ENCODE measurements at regions not wholly inside any gene's neighbourhood (a gene's known extent, or its start where the extent isn't known, plus 50 kb on each side); places are given as distances from the start of the nearest gene placed in this dataset.

DNA sequence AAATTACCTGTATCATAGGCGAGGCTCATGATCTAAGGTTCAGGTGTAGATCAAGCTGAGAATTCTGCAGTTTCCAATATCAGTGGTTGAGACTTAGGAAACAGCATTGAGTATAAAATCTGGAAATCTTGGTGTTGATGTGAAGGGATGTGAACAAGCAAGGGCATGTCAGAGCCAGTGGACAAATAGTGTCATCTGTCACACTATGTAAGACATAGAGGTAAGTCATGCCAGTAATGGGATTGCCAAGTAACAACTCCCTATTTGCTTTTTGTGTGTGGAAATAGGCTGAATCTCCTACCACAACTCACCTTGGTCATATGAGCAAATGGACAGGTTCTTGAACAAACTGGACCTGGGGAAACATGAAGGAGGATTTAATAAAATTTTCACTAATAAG, 334.5 kb upstream of the EMCN start (continued):
- no peak for TF ChIP-seq PRRX2 (CRISPR knock-in tag; IDR thresholded peaks at IDR 0.05)
- no peak for TF ChIP-seq ZNF396 (CRISPR knock-in tag; IDR thresholded peaks at IDR 0.05; ENCODE audit: borderline replicate concordance)
- TF ChIP-seq MYBL2 (CRISPR knock-in tag; IDR thresholded peaks at IDR 0.05) = no peak

DNA sequence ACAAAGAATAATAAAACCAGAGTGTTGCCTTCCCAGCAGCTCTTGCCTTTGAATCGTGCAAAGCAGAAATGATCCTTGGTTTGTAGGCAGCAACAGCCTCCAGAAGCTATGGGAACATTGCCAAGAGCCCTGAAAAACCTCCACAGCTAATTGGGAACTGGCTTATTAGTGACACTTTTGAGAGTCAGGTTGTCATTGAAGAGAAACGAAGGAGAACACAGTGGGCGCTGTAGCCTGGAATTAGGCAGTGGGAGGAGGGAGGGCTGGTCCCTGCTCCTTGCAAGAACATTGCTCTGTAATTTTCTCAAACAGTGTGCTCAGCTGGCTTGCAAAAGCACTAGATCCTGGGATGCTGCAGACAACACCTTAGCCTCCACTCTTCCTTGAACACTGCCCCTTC, 331.5 kb upstream of the EMCN start:
- CTCF ChIA-PET = interaction anchor here (1.0 to 1.6 kb wide), 3 partner anchors 12 to 270 kb away, joined by 4 to 8 read pairs (median 4); no protein-coding TSS in a partner anchor
- POLR2A ChIA-PET = no interaction called here
- no peak overlapping the region for H3K4me3 Mint-ChIP-seq

GRCh38 chr4:100848841-100849240, 331.0 kb upstream of the EMCN start:
- ChIA-PET CTCF (interaction anchor here (0.6 to 1.6 kb wide), 5 partner anchors 11 to 271 kb away, joined by 3 to 8 read pairs (median 4); no protein-coding TSS in a partner anchor), POLR2A (no interaction called here)
- H3K36me3 Mint-ChIP-seq = no peaks in the 10 kb centered on the region
- no peaks in the 10 kb centered on the region for H3K27me3 Mint-ChIP-seq (ENCODE audit: low read depth)
- H3K4me3 Mint-ChIP-seq = no peak overlapping the region
- DNase-seq (ENCODE audit: low spot score) = peak; percentile 21
- H3K9me3 Mint-ChIP-seq = peaks cover 5% of the 10 kb centered on the region
- H3K27ac Mint-ChIP-seq = no peak overlapping the region
- peaks cover 17% of the 10 kb centered on the region for H3K4me1 Mint-ChIP-seq
- peak; percentile 95 for ATAC-seq
- TF ChIP-seq ZBTB21 (CRISPR knock-in tag; IDR thresholded peaks at IDR 0.05; ENCODE audit: borderline replicate concordance) (no peak), HMGXB4 (CRISPR knock-in tag; IDR thresholded peaks at IDR 0.05) (no peak), JUN (CRISPR knock-in tag; IDR thresholded peaks at IDR 0.05) (no peak), ZNF317 (CRISPR knock-in tag; IDR thresholded peaks at IDR 0.05; ENCODE audit: borderline replicate concordance, low read depth) (no peak), ZNF512 (CRISPR knock-in tag; IDR thresholded peaks at IDR 0.05; ENCODE audit: borderline replicate concordance) (no peak), SMAD4 (CRISPR knock-in tag; IDR thresholded peaks at IDR 0.05) (no peak), TCF7 (CRISPR knock-in tag; IDR thresholded peaks at IDR 0.05; ENCODE audit: low read depth) (no peak)
- TF ChIP-seq, protein P1, sequence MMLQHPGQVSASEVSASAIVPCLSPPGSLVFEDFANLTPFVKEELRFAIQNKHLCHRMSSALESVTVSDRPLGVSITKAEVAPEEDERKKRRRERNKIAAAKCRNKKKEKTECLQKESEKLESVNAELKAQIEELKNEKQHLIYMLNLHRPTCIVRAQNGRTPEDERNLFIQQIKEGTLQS (CRISPR knock-in tag; conservative IDR thresholded peaks at IDR 0.05) = no peak
- TF ChIP-seq, protein P2, sequence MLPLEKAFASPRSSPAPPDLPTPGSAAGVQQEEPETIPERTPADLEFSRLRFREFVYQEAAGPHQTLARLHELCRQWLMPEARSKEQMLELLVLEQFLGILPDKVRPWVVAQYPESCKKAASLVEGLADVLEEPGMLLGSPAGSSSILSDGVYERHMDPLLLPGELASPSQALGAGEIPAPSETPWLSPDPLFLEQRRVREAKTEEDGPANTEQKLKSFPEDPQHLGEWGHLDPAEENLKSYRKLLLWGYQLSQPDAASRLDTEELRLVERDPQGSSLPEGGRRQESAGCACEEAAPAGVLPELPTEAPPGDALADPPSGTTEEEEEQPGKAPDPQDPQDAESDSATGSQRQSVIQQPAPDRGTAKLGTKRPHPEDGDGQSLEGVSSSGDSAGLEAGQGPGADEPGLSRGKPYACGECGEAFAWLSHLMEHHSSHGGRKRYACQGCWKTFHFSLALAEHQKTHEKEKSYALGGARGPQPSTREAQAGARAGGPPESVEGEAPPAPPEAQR (CRISPR knock-in tag; IDR thresholded peaks at IDR 0.05) = no peak
- TF ChIP-seq, protein P3, sequence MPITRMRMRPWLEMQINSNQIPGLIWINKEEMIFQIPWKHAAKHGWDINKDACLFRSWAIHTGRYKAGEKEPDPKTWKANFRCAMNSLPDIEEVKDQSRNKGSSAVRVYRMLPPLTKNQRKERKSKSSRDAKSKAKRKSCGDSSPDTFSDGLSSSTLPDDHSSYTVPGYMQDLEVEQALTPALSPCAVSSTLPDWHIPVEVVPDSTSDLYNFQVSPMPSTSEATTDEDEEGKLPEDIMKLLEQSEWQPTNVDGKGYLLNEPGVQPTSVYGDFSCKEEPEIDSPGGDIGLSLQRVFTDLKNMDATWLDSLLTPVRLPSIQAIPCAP (CRISPR knock-in tag; IDR thresholded peaks at IDR 0.05) = no peak

More for the DNA sequence above, 331.5 kb upstream of the EMCN start:
- no peak overlapping the region for H3K27ac Mint-ChIP-seq
- ATAC-seq (peak; percentile 28; the same call in 1 of the 2 replicates), DNase-seq (ENCODE audit: low spot score) (no peak)
- TF ChIP-seq RORB (CRISPR knock-in tag; IDR thresholded peaks at IDR 0.05) (no peak), PRDM15 (CRISPR knock-in tag; IDR thresholded peaks at IDR 0.05) (no peak), OVOL2 (CRISPR knock-in tag; IDR thresholded peaks at IDR 0.05; ENCODE audit: borderline replicate concordance) (no peak), CREM (CRISPR knock-in tag; IDR thresholded peaks at IDR 0.05) (no peak), FOXK1 (CRISPR knock-in tag; IDR thresholded peaks at IDR 0.05) (no peak), IRF2 (CRISPR knock-in tag; IDR thresholded peaks at IDR 0.05; ENCODE audit: borderline replicate concordance, low read depth) (no peak), SMAD3 (CRISPR knock-in tag; IDR thresholded peaks at IDR 0.05; ENCODE audit: borderline replicate concordance) (no peak), ZBTB21 (CRISPR knock-in tag; IDR thresholded peaks at IDR 0.05; ENCODE audit: borderline replicate concordance) (no peak), NR3C1 (CRISPR knock-in tag; conservative IDR thresholded peaks at IDR 0.05; ENCODE audit: low read depth) (no peak)
- TF ChIP-seq, protein P4, sequence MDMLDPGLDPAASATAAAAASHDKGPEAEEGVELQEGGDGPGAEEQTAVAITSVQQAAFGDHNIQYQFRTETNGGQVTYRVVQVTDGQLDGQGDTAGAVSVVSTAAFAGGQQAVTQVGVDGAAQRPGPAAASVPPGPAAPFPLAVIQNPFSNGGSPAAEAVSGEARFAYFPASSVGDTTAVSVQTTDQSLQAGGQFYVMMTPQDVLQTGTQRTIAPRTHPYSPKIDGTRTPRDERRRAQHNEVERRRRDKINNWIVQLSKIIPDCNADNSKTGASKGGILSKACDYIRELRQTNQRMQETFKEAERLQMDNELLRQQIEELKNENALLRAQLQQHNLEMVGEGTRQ (CRISPR knock-in tag; IDR thresholded peaks at IDR 0.05) = no peak
- H3K27me3 Mint-ChIP-seq (ENCODE audit: low read depth) = no peaks in the 10 kb centered on the region
- H3K9me3 Mint-ChIP-seq = peaks cover 5% of the 10 kb centered on the region
- no peaks in the 10 kb centered on the region for H3K36me3 Mint-ChIP-seq
- peaks cover 12% of the 10 kb centered on the region; the same call in 1 of the 2 replicates for H3K4me1 Mint-ChIP-seq
